Suppressor macrophage (primary cell): ENCODE measurements at regions not wholly inside any gene's neighbourhood (a gene's known extent, or its start where the extent isn't known, plus 50 kb on each side); places are given as distances from the start of the nearest gene placed in this dataset.

Experiments
- DNase-seq, 4 experiments: peaks; one replicate each; pipeline ENCODE4 v3.0.0-alpha.2; 2020 to 2022

DNA sequence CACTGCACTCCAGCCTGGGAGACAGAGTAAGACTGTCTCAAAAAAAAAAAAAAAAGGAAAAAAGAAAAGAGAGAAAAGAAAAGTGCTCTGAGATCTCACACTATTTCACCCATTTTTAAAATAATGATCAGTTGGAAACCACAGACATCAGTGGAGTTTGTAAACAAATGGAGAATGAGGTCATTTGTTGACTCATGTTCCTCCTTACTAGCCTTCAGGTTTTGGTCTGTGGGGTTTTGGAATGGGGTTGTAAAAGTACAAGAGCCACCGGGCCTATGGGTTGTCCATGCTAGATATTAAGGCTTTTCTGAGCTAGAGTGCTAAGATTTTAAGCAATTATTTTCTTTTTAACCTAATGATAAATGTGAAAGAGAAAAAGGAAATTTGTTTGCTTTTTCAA, 104.4 kb upstream of the PRL start:
- no peak for DNase-seq

DNA sequence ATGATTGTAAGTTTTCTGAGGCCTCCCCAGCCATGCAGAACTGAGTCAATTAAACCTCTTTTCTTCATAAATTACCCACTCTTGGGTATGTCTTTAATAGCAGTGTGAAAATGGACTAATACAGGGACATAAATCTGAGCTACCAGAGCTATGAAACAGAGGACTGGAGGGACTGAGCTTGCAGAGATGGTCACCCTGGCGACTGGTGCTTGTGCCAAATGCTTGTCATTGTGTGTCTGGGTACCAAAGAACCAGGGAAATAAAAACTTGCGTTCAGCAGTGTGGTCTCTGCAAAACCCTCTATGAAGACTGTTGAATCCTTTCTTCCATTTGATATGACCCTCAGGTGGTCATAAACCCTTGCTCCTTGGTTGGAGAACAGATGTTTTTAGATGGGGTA, 105.1 kb upstream of the PRL start:
- DNase-seq, result no peak

DNA sequence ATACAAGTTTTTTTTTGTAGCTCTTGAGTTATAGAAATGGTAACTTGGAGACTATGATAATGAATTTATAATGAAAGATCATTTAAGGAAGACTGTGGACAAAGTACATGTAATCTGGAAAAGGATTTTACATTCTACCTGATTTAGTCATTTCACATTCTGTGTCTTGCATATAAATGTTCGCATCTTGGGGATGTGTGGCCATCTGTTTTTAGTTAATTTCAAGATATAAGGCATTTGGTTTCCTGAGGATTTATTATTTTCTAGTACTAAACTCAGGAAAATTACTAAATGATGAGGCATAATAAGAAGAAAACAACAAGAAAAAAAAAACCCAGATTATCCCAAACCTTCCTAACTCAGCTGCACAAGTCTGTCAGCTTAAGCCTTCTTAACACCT, 112.7 kb upstream of the PRL start:
- no peak for DNase-seq

DNA sequence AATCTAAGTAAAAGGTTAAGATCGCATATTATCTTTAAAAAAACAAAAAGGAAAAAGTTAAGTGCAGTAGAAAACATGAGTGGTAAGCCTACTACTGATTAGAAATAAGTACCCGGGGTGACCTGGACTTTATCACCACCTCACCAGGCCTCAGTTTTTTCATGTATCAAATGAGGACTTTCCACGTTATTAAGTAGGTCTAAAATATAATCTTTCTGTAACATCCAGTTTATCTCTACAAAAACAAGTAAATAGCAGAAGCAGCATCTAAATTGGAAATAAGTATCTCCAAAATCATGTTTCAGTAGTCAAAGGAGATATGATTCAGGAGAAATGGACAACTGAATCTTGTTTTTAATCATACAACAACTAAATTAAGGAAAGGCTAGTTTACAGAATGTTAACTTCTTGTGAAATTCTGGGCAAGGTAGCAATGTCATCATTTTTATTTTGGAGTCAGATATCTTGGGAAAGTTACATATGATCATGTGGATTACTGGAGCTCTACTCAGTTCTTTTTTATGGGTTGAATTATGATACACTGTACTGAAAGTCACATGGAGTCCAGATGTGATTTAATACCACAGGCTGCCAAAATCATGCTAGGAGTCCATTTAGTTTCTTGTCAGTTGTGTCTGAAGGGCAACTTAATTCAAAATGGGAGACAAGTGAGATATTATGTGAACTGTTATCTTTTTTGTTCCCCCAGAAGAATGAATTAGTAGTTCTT, 114.7 kb upstream of the PRL start:
- DNase-seq, result no peak

DNA sequence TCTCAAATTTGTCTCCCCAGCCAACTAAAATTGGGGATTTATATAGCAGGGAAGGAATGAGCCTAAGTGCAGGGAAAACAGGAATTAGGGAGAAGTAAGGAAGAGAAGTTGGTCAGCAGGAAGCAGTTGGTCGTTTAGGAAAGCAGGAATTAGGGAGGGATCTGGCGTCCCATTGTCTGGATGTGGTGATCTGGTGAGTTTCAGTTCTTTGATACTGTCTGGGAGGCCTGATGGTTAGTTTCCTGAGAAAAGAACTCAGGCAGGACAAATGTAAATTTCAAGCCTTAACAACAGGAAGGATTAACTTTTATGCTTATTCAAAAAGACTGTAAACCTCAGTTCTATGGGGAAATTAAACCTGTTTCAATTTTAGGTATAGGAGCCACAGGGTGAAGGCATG, 116.2 kb upstream of the PRL start:
- no peak for DNase-seq

- DNase-seq, result peak in 3 of 4 experiments; percentile 6 to 19 (median 13)
Measured at GRCh38 chr6:22413681-22414311, 117.0 kb upstream of the PRL start.

GRCh38 chr6:22418714-22419113, 121.9 kb upstream of the PRL start:
- DNase-seq, result no peak

DNA sequence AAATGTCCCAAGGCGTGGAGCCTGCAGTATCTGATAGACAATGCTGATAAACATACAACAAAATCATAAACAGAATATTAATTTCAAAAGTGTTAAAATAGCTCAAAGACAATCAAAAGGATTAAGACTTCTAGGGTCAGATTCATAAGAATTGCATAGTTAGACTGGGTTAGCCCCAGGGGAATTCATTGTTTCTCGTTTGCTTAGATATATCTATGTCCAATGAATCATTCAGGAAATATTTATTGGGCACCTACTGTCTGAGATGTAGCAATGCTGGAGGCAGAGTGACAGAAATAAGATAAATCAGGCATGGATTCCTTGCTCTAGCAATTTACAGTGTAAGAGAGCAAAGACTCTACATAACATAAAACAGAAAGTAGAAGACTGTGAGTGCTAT, 124.4 kb upstream of the PRL start:
- no peak for DNase-seq

GRCh38 chr6:22424196-22424595, 127.4 kb upstream of the PRL start:
- DNase-seq, result no peak

- DNase-seq, result no peak
Measured at GRCh38 chr6:22432060-22432459, 135.2 kb upstream of the PRL start.

DNA sequence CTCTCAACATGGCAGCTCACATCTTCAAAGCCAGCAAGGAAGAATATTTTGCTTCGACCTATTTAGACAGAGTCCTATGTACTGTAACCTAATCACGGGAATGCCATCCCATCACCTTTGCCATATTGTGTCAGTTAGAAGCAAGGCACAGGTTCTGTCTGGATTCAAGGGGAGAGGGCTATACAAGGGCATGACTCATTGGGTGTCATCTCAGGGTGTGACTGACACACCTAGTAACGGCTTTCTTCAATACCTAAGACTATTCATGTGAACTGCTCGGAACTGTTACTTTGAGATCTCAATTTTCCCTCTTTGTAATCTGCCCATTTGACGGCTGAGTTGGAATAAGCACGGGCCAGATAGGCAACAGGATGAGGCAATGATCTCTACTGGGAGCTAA, 135.6 kb upstream of the HDGFL1 start:
- DNase-seq, result no peak

- DNase-seq, result no peak
Measured at GRCh38 chr6:22435151-22435550, 134.2 kb upstream of the HDGFL1 start.

GRCh38 chr6:22436134-22436533, 133.2 kb upstream of the HDGFL1 start:
- DNase-seq, result no peak

DNA sequence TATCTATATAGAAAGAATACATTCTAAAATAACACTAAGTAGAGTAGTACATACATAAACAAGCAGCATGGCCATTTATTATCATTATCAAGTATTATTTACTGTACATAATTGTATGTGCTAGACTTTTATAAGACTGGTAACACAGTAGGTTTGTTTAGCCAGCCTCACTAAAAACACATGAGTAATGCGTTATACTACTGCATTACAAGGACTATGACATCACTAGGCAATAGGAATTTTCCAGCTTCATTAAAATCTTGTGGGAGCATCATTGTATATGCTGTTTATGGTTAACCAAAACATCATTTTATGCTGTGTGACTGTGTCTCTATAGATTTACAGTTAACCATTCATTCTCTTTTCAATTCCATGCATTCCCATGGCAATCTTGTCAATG, 131.7 kb upstream of the HDGFL1 start:
- no peak for DNase-seq

- DNase-seq, result no peak
Measured at GRCh38 chr6:22442826-22443225, 126.5 kb upstream of the HDGFL1 start.

DNA sequence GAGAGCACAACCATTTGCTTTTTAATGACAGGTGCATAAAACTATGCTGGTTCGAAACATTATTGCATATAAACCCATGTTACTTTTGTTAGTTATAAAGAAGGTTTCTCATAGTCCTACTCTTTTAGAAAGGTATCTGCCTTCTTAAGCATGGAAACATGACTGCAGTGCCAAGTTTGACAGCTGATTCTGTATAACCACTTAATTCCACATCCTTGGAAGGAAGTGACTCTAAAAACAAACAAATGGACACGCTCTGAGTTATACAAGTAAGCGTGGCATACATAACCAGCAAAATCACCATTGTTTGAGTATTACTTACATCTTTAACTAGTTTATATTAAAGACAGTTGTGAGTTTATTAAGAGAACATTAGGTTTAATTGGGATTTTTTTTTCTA, 125.0 kb upstream of the HDGFL1 start:
- DNase-seq, result no peak

- peak in 3 of 4 experiments; percentile 14 to 33 (median 30) for DNase-seq
Measured at GRCh38 chr6:22445946-22446345, 123.4 kb upstream of the HDGFL1 start.

- no peak for DNase-seq
Measured at GRCh38 chr6:22447249-22448196, 121.8 kb upstream of the HDGFL1 start.

GRCh38 chr6:22448291-22448711, 121.1 kb upstream of the HDGFL1 start:
- no peak for DNase-seq

DNA sequence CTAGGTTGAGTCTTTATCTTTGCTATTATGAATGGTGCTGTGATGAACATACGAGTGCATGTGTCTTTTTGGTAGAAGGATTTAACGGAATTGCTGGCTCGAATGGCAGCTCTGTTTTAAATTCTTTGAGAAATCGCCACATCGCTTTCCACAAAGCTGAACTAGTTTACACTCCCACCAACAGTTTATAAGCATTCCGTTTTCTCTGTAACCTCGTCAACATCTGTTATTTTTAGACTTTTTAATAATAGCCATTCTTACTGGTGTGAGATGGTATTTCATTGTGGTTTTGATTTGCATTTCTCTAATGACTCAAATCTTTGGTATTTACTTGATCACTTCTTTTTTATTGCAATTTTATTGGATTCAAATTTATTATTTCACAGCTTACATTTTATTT, 117.4 kb upstream of the HDGFL1 start:
- no peak for DNase-seq

DNA sequence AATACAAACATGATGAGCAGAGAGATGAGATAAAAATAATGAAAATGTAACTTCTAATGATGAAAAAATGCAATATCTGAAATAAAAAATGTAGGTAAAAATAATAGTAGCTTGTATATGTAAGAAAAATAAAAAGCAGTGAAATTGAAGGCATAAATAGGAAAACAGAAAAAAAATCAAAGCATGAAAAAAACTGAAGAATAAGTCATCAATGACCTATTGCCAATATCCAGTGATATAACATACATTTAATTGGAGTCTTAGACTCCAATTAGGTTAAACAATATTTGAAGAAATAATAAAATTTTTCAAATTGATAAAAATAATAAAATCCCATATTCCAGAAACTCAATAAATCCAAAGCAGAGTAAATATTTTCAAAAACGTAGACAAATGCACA, 114.0 kb upstream of the HDGFL1 start:
- no peak for DNase-seq

- DNase-seq, result no peak
Measured at GRCh38 chr6:22457996-22458395, 111.4 kb upstream of the HDGFL1 start.

DNA sequence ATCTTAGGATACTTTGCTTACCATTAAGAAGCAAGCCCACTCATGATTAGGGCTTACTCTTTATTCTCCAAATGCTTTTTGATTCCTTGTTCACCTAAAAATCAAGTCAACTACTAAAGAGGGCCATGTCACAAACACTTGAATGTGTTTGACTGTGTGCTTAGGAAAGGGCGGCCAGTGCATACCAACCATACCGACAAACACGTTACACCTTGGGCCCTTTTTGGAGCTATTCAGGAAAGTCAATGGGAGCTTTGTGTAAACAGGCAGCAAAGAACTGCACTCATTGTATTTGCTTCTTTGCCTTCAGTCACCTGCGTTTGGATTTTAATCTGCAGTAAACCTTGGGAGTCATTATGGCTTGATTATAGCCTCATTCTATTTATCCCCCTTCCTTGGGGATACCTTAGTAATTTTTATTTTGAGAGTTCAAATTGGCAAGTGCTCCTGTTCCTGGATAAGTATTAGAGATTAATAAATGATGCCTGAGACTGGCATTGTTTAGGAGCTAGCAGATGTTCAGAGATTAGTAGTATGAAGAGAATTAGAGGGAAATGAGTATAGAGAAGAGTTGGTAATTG, 102.6 kb upstream of the HDGFL1 start:
- no peak for DNase-seq
